ENCODE measurements at regions not wholly inside any gene's neighbourhood (a gene's known extent, or its start where the extent isn't known, plus 50 kb on each side); places are given as distances from the start of the nearest gene placed in this dataset.

GRCh38 chr9:84054341-84055010, 73.9 kb downstream of the RMI1 start:
- no peak overlapping the region for H3K4me3 ChIP-seq (ENCODE audit: low read length)
- TF ChIP-seq CTCF (conservative IDR thresholded peaks at IDR 0.05; ENCODE audit: low read depth, low read length): no peak
- no peak for DNase-seq (ENCODE audit: low read depth)

- H3K4me3 ChIP-seq (ENCODE audit: low read length): no peak overlapping the region
- DNase-seq (ENCODE audit: low read depth): no peak
- no peak for TF ChIP-seq CTCF (conservative IDR thresholded peaks at IDR 0.05; ENCODE audit: low read depth, low read length)
Measured at GRCh38 chr9:84057662-84058061, 77.1 kb downstream of the RMI1 start.

- no peak for TF ChIP-seq CTCF (conservative IDR thresholded peaks at IDR 0.05; ENCODE audit: low read depth, low read length)
- H3K4me3 ChIP-seq (ENCODE audit: low read length): no peak overlapping the region
- no peak for DNase-seq (ENCODE audit: low read depth)
Measured at GRCh38 chr9:84059936-84060335, 79.3 kb downstream of the RMI1 start.

GRCh38 chr9:84061613-84062193, 81.1 kb downstream of the RMI1 start:
- no peak overlapping the region for H3K4me3 ChIP-seq (ENCODE audit: low read length)
- TF ChIP-seq CTCF (conservative IDR thresholded peaks at IDR 0.05; ENCODE audit: low read depth, low read length): no peak
- no peak for DNase-seq (ENCODE audit: low read depth)

GRCh38 chr9:84062538-84062937, 81.9 kb downstream of the RMI1 start:
- TF ChIP-seq CTCF (conservative IDR thresholded peaks at IDR 0.05; ENCODE audit: low read depth, low read length): no peak
- H3K4me3 ChIP-seq (ENCODE audit: low read length): no peak overlapping the region
- no peak for DNase-seq (ENCODE audit: low read depth)

GRCh38 chr9:84067821-84068220, 87.2 kb downstream of the RMI1 start:
- H3K4me3 ChIP-seq (ENCODE audit: low read length): no peak overlapping the region
- DNase-seq (ENCODE audit: low read depth): no peak
- no peak for TF ChIP-seq CTCF (conservative IDR thresholded peaks at IDR 0.05; ENCODE audit: low read depth, low read length)

- no peak overlapping the region for H3K4me3 ChIP-seq (ENCODE audit: low read length)
- no peak for DNase-seq (ENCODE audit: low read depth)
- TF ChIP-seq CTCF (conservative IDR thresholded peaks at IDR 0.05; ENCODE audit: low read depth, low read length): no peak
Measured at GRCh38 chr9:84068872-84069271, 88.3 kb downstream of the RMI1 start.

All from retinal pigment epithelial cell (primary cell).